ENCODE measurements at regions not wholly inside any gene's neighbourhood (a gene's known extent, or its start where the extent isn't known, plus 50 kb on each side); places are given as distances from the start of the nearest gene placed in this dataset.

GRCh38 chr4:84091266-84091665 lies 407.8 kb downstream of the NKX6-1 start (continued):
- TF ChIP-seq ETS1 (IDR thresholded peaks at IDR 0.05): no peak
- no peak for TF ChIP-seq POLR2AphosphoS5 (IDR thresholded peaks at IDR 0.05; ENCODE audit: low read depth)
- TF ChIP-seq JUNB (IDR thresholded peaks at IDR 0.05; ENCODE audit: unreplicated experiment): no peak
- TF ChIP-seq ZNF114 (CRISPR knock-in tag; IDR thresholded peaks at IDR 0.05): no peak
- no peak for TF ChIP-seq STAT1 (IDR thresholded peaks at IDR 0.05; ENCODE audit: unreplicated experiment)

DNA sequence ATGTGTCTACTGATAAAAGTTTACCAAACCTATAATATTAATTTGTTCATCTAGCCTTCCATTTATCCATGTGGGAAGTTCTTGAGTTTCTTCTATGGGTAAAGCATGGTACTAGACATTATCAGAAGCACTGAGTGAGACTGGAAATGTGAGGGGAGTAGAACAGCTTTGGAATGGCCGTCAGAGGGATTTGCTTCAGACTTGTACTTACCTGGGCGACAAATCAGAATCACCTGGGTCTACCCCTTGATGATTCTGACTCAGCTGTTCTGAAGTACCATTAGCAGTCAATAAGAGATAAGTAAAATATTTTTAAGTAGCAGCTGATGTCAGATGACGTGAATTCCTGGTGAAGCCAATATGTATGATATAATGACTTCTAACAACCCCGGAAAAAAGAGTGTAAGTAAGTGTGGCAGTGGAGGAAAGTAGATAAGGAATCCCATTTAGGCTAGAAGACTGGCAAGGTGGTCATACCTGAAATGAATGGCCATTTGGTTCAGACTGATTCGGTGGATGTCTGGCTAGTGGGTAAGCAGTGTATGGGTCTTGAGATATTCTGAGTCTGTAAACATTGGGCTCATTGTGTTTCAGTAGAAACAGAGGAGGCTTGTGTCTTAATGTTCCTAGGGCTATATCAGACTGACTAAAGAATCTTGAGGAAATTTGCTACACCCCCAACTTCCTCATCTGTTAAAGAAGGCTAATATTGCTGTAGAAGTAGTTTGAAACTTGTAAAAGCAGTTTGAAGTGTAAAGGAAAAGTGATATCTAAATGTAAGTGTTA lies 409.2 kb downstream of the NKX6-1 start:
- ATAC-seq: no peak
- H3K27ac Mint-ChIP-seq: no peak overlapping the region; the same call in 1 of the 2 replicates
- H4K20me1 ChIP-seq (replicated peaks; ENCODE audit: insufficient read depth): no peaks in the 10 kb centered on the region

GRCh38 chr4:84085986-84086385 lies 413.1 kb downstream of the NKX6-1 start:
- no peak overlapping the region for H3K4me2 ChIP-seq
- ATAC-seq (no peak), DNase-seq (ENCODE audit: low spot score) (peak; percentile 11)
- no peak overlapping the region for H3K27ac Mint-ChIP-seq
- H3K27ac ChIP-seq (ENCODE audit: low read depth): no peak overlapping the region
- H3F3A ChIP-seq (replicated peaks; ENCODE audit: low read depth): no peaks in the 10 kb centered on the region
- no peaks in the 10 kb centered on the region for H3K9me3 Mint-ChIP-seq
- H3K27me3 ChIP-seq (ENCODE audit: insufficient read depth): no peaks in the 10 kb centered on the region
- no peaks in the 10 kb centered on the region for H3K79me2 ChIP-seq (replicated peaks; ENCODE audit: insufficient read depth)
- H3K4me3 ChIP-seq: no peak overlapping the region
- H3K4me1 ChIP-seq (ENCODE audit: insufficient read depth): no peaks in the 10 kb centered on the region
- H2AFZ ChIP-seq: 0 out of 2 replicates have a peak overlapping the region, but pooled peaks have one; percentile 8
- no peak for TF ChIP-seq JUNB (IDR thresholded peaks at IDR 0.05; ENCODE audit: unreplicated experiment)
- TF ChIP-seq, protein P1, sequence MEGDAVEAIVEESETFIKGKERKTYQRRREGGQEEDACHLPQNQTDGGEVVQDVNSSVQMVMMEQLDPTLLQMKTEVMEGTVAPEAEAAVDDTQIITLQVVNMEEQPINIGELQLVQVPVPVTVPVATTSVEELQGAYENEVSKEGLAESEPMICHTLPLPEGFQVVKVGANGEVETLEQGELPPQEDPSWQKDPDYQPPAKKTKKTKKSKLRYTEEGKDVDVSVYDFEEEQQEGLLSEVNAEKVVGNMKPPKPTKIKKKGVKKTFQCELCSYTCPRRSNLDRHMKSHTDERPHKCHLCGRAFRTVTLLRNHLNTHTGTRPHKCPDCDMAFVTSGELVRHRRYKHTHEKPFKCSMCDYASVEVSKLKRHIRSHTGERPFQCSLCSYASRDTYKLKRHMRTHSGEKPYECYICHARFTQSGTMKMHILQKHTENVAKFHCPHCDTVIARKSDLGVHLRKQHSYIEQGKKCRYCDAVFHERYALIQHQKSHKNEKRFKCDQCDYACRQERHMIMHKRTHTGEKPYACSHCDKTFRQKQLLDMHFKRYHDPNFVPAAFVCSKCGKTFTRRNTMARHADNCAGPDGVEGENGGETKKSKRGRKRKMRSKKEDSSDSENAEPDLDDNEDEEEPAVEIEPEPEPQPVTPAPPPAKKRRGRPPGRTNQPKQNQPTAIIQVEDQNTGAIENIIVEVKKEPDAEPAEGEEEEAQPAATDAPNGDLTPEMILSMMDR (conservative IDR thresholded peaks at IDR 0.05; ENCODE audit: low read depth in 2 of 2): peak in 1 of 2 experiments; percentile 20; a peak in 1 of 4 replicates
- no peaks in the 10 kb centered on the region for H3K27me3 Mint-ChIP-seq (ENCODE audit: insufficient read depth, low read depth, poor library complexity)
- no peaks in the 10 kb centered on the region for H3K9me2 ChIP-seq (ENCODE audit: insufficient read depth)
- H3K4me1 Mint-ChIP-seq: peaks cover 5% of the 10 kb centered on the region; the same call in 2 of the 3 replicates
- no peaks in the 10 kb centered on the region for H3K36me3 ChIP-seq (ENCODE audit: insufficient read depth)
- no peak overlapping the region for H3K4me3 Mint-ChIP-seq
- H4K20me1 ChIP-seq (replicated peaks; ENCODE audit: insufficient read depth): no peaks in the 10 kb centered on the region
- no peaks in the 10 kb centered on the region for H3K36me3 Mint-ChIP-seq (ENCODE audit: low read depth)

More for the DNA sequence above, 409.2 kb downstream of the NKX6-1 start:
- no peaks in the 10 kb centered on the region for H3K9me2 ChIP-seq (ENCODE audit: insufficient read depth)
- H3K9me3 Mint-ChIP-seq: no peaks in the 10 kb centered on the region
- H3K27ac ChIP-seq (ENCODE audit: low read depth): no peak overlapping the region
- H3F3A ChIP-seq (replicated peaks; ENCODE audit: low read depth): no peaks in the 10 kb centered on the region
- no peaks in the 10 kb centered on the region for H3K4me1 ChIP-seq (ENCODE audit: insufficient read depth)
- no peak overlapping the region for H3K4me3 ChIP-seq
- no peaks in the 10 kb centered on the region for H3K79me2 ChIP-seq (replicated peaks; ENCODE audit: insufficient read depth)
- no peaks in the 10 kb centered on the region for H3K36me3 Mint-ChIP-seq (ENCODE audit: low read depth)
- H3K27me3 Mint-ChIP-seq (ENCODE audit: insufficient read depth, low read depth, poor library complexity): no peaks in the 10 kb centered on the region
- H3K27me3 ChIP-seq (ENCODE audit: insufficient read depth): no peaks in the 10 kb centered on the region
- no peak for DNase-seq (ENCODE audit: low spot score)
- TF ChIP-seq ZNF331 (CRISPR knock-in tag; IDR thresholded peaks at IDR 0.05; ENCODE audit: low read depth) (no peak), ZNF114 (CRISPR knock-in tag; IDR thresholded peaks at IDR 0.05) (no peak), JUNB (IDR thresholded peaks at IDR 0.05; ENCODE audit: unreplicated experiment) (no peak), ETS1 (IDR thresholded peaks at IDR 0.05) (no peak)
- no peak overlapping the region for H3K4me2 ChIP-seq
- no peak overlapping the region for H2AFZ ChIP-seq
- H3K4me3 Mint-ChIP-seq: no peak overlapping the region
- peaks cover 5% of the 10 kb centered on the region; the same call in 2 of the 3 replicates for H3K4me1 Mint-ChIP-seq
- no peaks in the 10 kb centered on the region for H3K36me3 ChIP-seq (ENCODE audit: insufficient read depth)

Data from GM23338 (cell line).